Left ventricle myocardium superior (tissue), 1 donor: ENCODE measurements at regions not wholly inside any gene's neighbourhood (a gene's known extent, or its start where the extent isn't known, plus 50 kb on each side); places are given as distances from the start of the nearest gene placed in this dataset.
"Not testable (repeated sequence)": the region's sequence is repeated elsewhere in the genome, so short reads cannot be mapped to it uniquely, and the experiment has no call there.

Experiments used
- ATAC-seq: fragments of 200-7000 bp; cut with Tn5 transposase; one replicate; pipeline ENCODE4 v1.9.1; 2020; ENCODE audit warnings: mild to moderate bottlenecking, moderate library complexity
- DNase-seq: peaks from one replicate; pipeline ENCODE4 v3.0.0-alpha.2; 2020
- intact Hi-C: fragments of 100-400 bp; cut with micrococcal nuclease; formaldehyde crosslinking; loops from one replicate; pipeline ENCODE4 v1.11.0; 2022
- donor health status: DM: no; HTN: yes; CAD: no; lungs with severe emphysema.

DNA sequence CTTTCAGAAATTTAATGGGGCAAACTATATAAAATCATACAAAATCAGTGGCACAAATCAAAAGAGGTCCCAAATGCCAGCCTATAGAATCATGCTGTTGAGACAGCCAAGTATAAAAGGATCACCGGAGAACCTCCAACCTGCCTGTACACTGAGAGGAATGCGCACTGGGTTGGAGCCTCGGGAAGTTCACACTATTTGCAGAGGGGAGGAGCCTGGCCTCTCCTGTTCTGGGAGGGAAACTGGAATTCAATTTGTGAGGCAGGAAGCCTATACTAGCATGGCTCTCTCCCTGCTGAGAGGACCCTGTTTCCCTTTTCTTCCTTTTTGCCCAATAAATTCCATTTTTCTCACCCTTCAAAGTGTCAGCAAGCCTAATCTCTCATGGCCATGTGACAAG is 406.0 kb downstream of the HINT1 start:
- intact Hi-C loops, result no loop called here
- ATAC-seq (no peak), DNase-seq (no peak)

DNA sequence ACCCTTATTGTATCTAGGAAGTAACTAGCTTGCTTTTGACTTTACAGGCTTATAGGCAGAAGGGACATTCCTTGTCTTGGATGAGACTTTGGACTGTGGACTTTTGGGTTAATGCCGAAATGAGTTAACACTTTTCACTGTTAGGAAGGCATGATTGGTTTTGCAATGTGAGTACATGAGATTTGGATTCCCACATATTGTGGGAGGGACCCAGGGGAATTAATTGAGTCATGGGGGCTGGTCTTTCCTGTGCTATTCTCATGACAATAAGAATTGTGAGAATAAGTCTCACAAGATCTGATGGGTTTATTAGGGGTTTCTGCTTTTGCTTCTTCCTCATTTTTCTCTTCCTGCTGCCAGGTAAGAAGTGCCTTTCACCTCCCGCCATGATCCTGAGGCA is 417.5 kb downstream of the HINT1 start:
- DNase-seq (no peak), ATAC-seq (no peak)
- intact Hi-C loops, result no loop called here

DNA sequence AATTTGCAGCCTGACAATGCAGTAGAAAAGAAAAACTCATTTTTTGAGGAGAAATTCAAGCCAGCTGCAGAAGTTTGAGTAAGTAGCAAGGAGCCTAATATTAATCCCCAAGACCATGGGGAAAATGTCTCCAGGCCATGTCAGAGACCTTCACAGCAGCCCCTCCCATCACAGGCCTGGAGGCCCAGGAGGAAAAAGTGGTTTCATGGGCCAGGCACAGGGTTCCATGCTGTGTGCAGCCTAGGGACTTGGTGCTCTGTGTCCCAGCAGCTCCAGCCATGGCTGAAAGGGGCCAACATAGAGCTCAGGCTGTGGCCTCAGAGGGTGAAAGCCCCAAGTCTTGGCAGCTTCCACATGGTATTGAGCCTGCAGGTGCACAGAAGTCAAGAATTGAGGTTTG is 418.4 kb downstream of the HINT1 start:
- intact Hi-C loops, ATAC-seq: not testable (repeated sequence)

DNA sequence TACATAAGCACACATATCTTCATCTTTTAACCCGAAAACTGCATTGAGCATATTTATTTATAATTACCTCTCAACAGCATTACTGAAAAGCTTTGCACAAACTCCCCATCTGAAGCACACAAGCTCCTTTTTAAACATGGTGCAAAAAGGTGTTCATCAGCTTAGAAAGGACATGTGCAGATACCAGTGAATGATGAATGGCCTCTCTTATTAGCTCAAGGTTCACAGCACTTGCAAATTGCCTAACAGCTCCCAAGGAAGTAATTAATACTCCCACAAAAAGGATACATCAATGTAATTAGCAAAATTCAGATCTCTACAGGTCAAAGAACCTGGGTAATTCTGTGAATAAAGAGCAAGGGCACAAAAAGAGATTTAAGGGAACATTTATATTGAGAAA is 422.0 kb downstream of the HINT1 start:
- intact Hi-C loops, result no loop called here
- no peak for DNase-seq
- no peak for ATAC-seq

More for the DNA sequence above, 418.4 kb downstream of the HINT1 start:
- DNase-seq, result not testable (repeated sequence)

DNA sequence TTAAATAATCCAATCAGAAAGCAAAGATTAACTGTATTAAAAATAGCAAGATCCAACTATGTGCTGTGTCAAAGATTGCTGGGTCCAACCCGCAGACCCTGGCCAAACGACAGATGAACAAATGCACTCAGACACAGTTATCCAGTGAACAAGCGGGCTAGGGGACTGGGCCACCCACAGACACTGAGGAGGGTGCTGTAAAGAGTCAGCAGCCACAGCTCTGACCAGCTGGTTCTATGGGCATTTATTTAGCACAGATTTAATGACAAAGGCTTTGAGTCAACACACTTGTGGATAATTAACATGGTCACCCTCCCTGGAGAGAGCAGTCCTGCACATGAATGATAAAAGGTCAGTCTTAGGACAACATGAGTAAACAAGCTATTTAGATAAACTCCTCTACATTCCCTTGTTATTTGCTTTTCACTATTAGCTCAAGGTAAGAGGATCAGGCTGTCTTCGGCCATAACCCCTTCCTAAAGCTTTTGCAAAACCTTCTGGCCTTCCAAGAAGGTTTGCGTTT is 424.9 kb downstream of the HINT1 start:
- intact Hi-C loops, result no loop called here
- no peak for DNase-seq

DNA sequence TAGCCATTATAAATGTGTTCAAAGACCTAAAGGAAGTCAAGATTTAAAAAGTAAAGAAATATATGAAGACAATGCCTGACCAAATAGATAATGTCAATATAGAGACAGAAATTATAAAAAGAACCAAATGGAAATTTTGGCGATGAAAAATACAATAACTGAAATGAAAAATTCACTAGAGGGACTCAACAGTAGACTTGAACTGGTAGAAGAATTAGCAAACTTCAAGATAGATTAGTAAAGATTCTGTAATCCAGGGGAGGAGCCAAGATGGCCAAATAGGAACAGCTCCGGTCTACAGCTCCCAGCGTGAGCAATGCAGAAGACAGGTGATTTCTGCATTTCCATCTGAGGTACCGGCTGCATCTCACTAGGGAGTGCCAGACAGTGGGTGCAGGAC is 433.2 kb downstream of the HINT1 start:
- intact Hi-C loops, result no loop called here
- no peak for DNase-seq
- no peak for ATAC-seq

More for the DNA sequence above, 424.9 kb downstream of the HINT1 start:
- ATAC-seq, result no peak

DNA sequence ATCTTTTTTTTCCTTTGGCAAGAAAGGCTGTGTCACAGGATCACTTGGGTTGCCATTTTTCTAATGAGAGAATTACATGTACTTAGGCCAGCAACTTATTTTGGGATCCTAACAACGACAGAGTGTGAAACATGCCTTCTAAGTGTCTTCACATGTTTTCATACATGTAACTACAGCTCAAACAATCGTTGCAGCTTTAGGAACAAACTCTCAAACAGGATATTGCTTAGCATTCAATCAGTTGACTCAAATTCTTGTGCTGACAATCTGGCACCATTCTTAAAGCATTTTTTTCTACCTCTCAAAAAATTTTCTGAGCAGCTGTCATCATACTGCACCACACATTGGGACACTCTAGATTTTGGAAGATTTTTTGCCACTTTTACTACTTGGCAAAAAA is 435.5 kb downstream of the HINT1 start:
- ATAC-seq (no peak), DNase-seq (no peak)
- intact Hi-C loops, result no loop called here

DNA sequence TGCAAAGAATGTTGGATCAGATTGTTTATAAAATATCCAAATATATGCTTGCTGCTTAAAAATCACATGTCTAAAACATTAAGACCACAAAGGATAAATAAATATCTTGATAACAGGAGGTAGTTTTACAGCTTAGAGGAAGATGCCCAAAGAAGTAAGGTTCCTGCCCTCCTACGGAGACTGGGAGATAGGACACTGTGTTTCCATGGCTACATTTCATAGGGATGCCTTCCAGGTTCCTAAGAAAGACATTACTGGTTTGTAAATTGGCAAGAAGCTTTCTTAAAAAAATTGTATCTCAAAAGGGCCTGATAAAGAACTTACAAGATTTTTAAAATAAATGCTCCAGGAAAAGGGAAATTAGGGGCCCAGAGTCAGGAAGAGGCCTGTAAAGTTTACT is 437.2 kb downstream of the HINT1 start:
- ATAC-seq (no peak), DNase-seq (no peak)
- intact Hi-C loops, result no loop called here

DNA sequence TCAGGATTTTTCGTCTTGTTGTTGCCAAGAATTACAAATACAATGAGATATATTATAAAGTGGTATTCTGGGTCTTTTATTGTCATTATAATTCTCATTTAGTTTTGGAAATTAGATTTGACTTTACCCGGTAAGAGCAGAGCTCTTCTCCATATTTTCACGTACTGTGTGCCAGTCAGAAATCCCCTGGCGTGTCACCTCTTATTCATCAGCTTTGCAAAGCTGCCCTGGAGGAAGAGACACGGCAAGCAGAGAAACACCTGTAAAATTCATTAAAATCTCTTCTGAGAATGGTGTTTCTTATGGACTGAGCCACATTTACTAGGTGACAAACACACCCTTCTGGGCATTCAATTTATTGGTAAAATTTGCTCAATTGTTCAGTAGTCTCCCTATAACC is 440.4 kb downstream of the HINT1 start:
- ATAC-seq, result no peak
- intact Hi-C loops, result no loop called here
- DNase-seq, result no peak

DNA sequence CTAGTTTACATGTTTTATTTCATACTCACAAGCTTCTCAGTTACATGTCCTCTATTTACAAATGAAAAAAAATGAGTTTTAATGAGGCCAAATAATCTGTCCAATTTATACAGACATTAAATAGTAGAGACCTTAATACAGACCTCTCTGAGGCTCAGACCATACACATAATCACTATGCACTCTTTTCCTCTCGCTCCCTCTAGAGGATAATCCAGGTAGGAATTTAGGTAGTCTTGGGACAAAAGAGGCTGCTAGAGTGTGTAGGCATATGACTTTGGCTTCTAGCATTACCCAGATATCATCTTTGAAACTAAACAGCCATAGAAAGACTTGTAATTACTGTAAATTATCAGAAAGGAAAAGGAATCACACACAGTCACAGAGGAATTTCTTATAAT is 444.7 kb downstream of the HINT1 start:
- intact Hi-C loops, result no loop called here
- DNase-seq (no peak), ATAC-seq (no peak)

DNA sequence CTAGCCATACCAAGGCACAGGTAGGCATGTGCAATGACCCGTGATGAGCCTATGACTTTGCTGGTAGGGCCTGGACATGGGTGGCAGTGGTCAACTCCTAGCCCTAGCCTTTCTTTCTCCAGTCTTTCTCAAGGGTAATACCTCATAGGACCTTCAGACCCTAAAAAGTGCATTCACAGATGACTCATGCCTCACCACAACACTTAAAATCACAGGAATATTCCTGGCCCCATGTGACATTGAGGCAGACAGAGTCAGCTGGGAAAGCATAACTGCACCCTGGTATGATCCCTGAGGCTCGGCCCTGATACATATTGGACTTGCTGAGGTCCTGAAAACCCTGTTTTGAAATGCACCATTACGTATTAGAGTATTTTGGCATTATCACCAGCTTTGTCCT is 449.5 kb downstream of the HINT1 start:
- intact Hi-C loops, result no loop called here
- ATAC-seq (no peak), DNase-seq (no peak)

DNA sequence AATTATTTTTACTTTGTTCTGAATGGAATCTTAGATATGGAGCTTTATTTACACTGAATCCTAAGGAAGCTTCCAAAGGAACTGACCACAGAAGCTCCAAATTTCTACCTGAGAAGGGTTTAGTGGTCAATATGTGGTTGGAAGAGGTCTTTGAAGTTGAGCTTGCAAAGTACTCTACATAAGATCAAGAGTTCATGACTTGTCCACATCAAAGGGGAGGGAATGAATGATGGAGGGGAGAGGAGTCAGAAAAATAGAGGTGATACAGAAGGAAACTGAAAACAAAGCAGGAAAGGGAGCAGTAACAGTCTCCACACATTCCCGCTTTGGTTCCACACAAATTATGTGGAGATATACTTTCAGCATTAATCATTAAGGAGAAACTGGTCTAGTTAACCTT is 450.9 kb downstream of the HINT1 start:
- intact Hi-C loops, result no loop called here
- ATAC-seq (no peak), DNase-seq (no peak)

DNA sequence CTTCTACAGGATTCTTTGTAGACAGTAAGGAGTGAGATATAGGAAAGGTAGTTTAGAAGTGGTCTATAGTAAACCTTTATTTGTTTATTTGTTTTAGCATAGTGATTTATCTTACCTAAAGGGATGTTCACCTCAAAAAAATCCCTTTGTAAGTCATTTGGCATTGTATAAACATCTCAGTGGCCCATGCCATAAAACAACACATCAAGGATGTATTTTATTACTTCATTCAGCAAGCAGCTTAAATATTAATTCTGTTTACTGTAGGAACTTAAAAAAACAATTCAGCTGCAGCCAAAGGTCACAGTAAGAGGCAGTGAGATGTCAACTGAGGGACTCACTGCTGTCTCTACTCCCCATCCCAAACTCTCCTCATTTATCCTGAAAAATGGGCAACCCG is 452.7 kb downstream of the HINT1 start:
- intact Hi-C loops, result no loop called here
- ATAC-seq, result no peak
- no peak for DNase-seq

DNA sequence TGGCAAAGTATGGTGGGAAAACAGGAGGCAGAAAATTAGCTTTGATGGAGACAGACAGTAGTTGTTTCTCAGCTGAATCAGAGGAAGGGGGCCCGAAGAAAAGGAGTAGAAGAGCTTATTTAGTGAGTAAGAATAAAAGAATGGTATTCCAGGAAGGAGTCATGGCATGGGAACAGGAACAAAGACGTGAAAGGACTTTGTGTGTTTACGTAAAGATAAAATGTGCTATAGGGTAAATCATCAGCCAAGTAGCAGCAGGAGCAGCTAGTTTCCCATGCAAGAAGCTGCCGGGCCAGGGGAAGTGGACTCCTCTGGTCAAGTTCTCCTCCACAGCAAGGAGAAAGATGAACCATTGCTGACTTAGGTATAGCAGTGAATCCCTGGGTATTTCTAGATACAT is 454.5 kb downstream of the HINT1 start:
- ATAC-seq (no peak), DNase-seq (no peak)
- intact Hi-C loops, result no loop called here

DNA sequence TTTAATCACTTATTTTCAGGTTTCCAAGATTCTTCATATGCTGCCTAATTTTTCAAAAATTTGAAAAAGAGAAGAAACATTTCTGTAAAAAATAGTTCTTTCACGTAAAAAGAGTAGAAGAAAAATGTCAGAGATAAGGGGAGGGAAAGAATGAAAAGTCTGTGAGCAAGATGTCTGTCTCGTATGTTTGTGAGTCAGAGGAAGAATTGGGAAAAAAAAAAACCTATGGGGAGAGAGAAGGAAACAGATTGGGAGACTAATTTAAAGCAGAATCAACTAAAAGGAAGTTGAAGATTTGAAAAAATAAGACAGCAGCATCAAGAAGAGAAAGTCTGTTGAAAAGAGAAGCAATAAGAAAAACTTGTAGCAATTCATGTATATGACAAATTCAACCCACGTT is 456.3 kb downstream of the HINT1 start:
- ATAC-seq (no peak), DNase-seq (no peak)
- intact Hi-C loops, result no loop called here

DNA sequence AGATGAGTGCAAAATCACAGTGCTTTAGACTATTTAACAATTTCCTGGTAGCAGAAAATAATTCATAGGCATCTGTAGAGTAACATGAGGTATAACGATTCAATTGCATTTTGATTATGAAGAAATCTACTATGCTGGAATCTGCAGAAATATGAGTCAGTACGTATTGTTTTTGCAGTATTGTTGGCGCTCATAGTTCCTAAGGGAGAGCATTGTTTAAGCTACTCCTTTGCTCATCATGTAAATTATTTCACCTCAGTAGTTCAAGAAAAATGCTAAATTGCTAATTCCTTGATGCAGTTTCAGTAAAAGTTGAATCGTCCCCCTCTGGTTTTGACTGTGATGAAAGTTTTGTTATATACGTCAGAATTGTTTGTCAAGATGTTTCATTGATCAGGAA is 458.4 kb downstream of the HINT1 start:
- DNase-seq, result no peak

DNA sequence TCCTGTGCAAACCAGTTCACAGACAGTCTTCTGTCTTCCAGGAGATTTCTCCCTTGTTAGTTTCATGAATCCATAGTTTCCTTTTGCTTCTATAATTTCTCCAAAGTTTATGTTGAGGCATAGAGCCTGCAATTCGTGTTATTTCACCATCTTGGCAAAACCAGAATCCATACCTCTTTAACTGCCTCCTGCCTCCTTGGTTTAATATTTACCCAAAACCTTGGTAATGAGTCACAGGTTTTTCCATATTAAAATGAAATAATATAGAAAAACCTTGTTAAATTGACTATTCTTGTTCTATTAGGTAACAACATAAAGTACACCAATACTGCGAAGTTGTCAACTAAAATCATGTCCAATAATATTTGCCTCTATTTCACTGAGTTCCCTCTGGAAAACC is 459.7 kb downstream of the HINT1 start:
- no peak for ATAC-seq
- no peak for DNase-seq
- intact Hi-C loops, result no loop called here

More for the DNA sequence above, 458.4 kb downstream of the HINT1 start:
- ATAC-seq, result no peak
- intact Hi-C loops, result no loop called here

DNA sequence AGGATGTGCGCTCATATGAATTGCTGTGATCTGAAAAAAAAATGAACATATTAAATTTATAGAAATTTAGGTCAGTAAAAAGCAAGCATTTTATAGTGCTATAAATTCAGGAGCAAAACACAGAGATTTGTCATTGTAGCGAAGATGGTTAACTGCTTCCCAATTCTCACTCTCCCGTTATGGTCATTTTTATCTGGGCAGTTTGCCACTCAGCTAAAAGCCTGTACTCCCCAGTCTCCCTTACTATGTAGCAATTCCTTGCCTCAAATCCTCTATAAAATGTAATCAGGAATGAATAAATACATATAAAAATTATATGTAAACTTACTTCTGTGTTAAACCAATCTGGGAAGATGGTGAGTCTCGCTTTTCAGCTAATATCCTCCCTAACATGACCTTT is 471.5 kb downstream of the HINT1 start:
- intact Hi-C loops, result no loop called here
- no peak for ATAC-seq
- no peak for DNase-seq

DNA sequence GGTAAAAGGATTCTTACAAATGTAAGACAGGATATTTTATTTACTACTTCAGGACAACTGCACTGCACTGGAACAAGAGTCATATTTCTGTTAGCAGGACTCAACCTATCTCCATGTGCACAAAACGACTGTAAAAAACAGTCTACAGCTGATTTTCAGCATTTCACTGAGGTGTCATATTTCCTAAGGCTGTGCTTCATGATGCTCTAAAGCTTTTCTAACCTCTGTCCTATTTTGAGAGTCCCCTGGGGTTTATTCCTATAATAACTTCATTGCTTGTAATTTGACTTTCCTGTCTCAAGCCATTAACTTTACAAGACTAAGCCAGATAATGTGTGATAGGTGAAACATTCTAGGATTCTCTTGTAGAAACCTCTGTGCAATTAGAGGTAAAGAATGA is 472.3 kb downstream of the HINT1 start:
- intact Hi-C loops, result no loop called here
- no peak for ATAC-seq
- no peak for DNase-seq

DNA sequence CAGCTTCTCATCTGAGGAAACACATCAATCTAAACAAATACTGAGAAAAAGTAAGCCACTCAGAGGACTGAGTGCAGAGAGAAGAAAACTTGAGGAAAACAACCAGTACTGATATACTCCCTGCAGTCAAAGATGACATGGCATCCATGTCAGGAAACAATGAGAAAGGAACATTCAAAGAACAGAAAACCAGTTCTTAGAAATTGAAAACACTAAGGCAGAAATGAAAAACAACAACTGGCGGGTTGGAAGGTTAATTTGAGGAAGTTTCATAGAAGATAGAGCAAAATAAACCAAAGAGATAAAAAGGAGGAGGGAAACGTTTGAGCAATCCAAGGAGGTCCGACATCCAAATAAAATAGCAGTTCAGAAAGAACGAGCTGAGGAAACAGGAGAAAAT is 475.2 kb downstream of the HINT1 start:
- intact Hi-C loops, result no loop called here
- DNase-seq (no peak), ATAC-seq (no peak)

DNA sequence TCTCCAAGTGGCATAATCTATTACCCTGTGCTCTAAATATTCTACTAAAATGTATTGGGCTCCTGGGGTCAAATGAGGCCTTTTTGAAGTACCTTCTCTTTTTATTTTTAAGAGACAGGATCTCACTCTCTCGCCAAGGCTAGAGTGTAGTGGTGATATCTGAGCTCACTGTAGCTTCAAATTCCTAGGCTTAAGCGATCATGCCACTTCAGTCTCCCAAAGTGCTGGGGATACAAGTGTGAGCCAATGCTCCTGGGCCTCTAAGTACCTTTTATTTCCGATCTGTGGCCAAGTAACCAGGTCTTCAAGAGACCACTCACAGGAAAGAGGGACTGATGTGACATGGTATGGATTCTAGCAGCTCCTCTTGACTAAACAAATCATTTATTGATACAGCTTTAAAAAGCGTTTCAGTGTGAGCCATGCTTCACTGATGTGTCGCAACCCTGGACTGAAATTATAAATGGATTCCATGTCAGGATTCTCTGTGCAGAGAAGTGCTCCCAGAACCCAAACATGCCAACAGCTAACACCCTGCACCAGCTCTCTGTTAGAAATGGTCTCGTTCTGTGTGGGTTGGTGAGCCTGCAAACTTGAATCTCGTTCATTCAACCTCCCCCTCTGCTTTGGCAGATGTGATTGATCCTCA is 477.8 kb downstream of the HINT1 start:
- DNase-seq, result no peak
- intact Hi-C loops, result no loop called here
- ATAC-seq, result no peak

DNA sequence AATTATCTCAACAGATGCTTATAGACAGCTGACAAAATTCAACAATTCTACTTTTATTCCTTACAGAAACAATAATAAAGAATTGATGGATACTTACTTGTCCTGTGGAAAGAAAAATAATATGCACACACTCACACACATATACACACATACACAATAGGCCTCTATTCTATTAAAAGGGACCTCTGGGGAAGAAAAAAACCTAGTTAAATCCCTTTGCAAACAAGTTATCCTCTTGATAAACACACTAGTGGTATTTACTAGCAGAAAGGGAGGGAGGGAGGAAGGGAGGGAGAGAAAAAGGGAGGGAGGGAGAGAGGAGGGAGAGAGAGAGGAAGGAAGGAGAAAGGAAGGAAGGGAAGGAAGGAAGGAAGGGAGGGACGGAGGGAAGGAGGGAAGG is 486.4 kb downstream of the HINT1 start:
- intact Hi-C loops, result no loop called here
- DNase-seq (no peak), ATAC-seq (no peak)
